Skeletal muscle tissue (tissue), 3 donors: ENCODE measurements at regions not wholly inside any gene's neighbourhood (a gene's known extent, or its start where the extent isn't known, plus 50 kb on each side); places are given as distances from the start of the nearest gene placed in this dataset.
"Not testable (repeated sequence)": the region's sequence is repeated elsewhere in the genome, so short reads cannot be mapped to it uniquely, and the experiment has no call there.

Experiments
- H3K27ac ChIP-seq: one replicate; pipeline ENCODE4 v1.7.0; 2013; ENCODE audit warnings: mild to moderate bottlenecking, low read depth, low read length, inconsistent platforms
- H3K27me3 ChIP-seq, 3 donors: one replicate each; pipeline ENCODE4 v1.7.0; 2013; ENCODE audit warnings: low read length in 3 of 3; ENCODE audit not compliant: control insufficient read depth in 3 of 3, insufficient read depth in 3 of 3
- H3K36me3 ChIP-seq, 3 donors: one replicate each; pipeline ENCODE4 v1.7.0; 2013; ENCODE audit warnings: low read length in 3 of 3; ENCODE audit not compliant: control insufficient read depth in 3 of 3, insufficient read depth in 3 of 3
- H3K4me1 ChIP-seq, 3 donors: one replicate each; pipeline ENCODE4 v1.7.0; 2013; ENCODE audit warnings: low read length in 3 of 3, mild to moderate bottlenecking in 3 of 3; ENCODE audit not compliant: control insufficient read depth in 3 of 3, insufficient read depth in 3 of 3
- H3K4me3 ChIP-seq, 3 donors: one replicate each; pipeline ENCODE4 v1.7.0; 2013; ENCODE audit warnings: low read length in 3 of 3
- H3K9ac ChIP-seq, 3 donors: one replicate each; pipeline ENCODE4 v1.7.0; 2013; ENCODE audit warnings: low read length in 3 of 3, mild to moderate bottlenecking in 3 of 3, moderate library complexity in 2 of 3, low read depth in 1 of 3
- H3K9me3 ChIP-seq, 3 donors: one replicate each; pipeline ENCODE4 v1.7.0; 2013; ENCODE audit warnings: low read length in 3 of 3; ENCODE audit not compliant: control insufficient read depth in 3 of 3
- donor health status: Osteomylitis.

DNA sequence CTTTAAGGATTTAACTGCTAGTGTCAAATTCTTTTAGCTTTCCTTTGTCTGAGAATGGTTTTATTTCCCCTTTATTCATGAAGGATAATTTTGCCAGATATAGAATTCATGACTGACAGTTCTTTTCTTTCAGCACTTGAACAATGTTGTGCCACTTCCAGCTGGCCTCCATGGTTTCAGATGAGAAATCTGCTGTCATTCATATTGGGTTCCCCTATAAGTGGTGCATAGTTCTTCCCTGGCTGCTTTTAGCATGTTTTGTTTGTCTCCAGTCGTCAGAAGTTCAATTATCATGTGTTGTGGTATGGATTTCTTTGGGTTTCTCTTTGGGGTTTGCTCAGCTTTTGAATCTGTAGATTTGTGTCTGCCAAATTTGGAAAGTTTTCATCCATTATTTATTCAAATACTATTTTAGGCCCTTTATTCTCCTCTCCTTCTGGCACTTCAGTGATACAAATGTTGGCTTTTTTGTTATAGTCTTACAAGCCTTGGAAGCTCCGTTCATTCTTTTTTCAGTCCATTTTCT is 76.3 kb upstream of the TGM3 start:
- no peak overlapping the region for H3K9ac ChIP-seq
- no peaks in the 10 kb centered on the region for H3K36me3 ChIP-seq
- H3K4me1 ChIP-seq, result no peaks in the 10 kb centered on the region

DNA sequence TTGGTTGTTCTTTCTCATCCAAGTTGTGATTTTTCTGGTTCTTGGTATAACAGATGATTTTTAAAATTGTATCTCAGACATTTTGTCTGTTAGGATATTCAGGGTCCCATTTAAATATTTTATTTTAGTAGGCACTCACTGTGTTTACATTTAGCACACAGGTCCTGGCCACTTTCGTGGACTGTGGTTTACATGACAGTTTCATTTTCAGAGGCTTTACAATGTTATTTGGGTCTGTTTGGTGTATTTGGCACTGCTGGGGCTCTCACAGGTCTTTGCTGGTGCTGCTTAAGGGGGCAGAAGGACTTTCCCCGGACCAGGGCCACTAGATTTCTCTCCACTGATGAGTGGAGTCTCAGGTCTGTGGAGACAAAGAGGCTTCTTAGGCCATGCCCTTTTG is 75.5 kb upstream of the TGM3 start:
- no peaks in the 10 kb centered on the region for H3K36me3 ChIP-seq
- no peak overlapping the region for H3K9ac ChIP-seq
- H3K9me3 ChIP-seq, result no peaks in the 10 kb centered on the region
- no peak overlapping the region for H3K4me3 ChIP-seq
- no peak overlapping the region for H3K27ac ChIP-seq
- H3K4me1 ChIP-seq, result no peaks in the 10 kb centered on the region
- H3K27me3 ChIP-seq, result peaks cover 0 to 5% (median 0%) of the 10 kb centered on the region in 3 donors

More for the DNA sequence above, 76.3 kb upstream of the TGM3 start:
- Histone ChIP-seq H3K4me3 (no peak overlapping the region), H3K27ac (no peak overlapping the region), H3K27me3 (peaks cover 0 to 5% (median 0%) of the 10 kb centered on the region in 3 donors), H3K9me3 (no peaks in the 10 kb centered on the region)

DNA sequence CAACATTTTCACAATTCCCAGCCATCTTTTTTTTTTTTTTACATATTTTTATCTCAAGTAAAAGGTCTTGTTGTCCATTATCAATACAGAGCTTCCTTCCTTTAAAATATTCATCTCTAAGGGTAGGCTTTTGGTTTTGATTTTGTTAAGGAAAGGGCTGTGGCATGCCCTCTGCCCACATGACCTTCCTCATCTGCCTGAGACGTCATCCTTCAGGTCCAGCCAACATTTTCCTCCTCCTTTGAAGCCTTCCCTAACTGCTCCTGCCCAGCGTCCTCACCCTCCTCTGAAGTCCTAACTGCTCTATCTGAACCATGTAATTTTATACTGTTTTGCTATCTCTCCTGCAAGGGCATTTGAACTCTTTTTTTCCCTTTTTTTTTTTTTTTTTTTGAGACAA is 73.9 kb upstream of the TGM3 start:
- H3K27ac ChIP-seq, result no peak overlapping the region
- H3K9me3 ChIP-seq, result no peaks in the 10 kb centered on the region
- H3K27me3 ChIP-seq, result no peaks in the 10 kb centered on the region
- no peak overlapping the region for H3K4me3 ChIP-seq
- no peaks in the 10 kb centered on the region for H3K4me1 ChIP-seq
- H3K9ac ChIP-seq, result no peak overlapping the region
- no peaks in the 10 kb centered on the region for H3K36me3 ChIP-seq

- H3K9me3 ChIP-seq, result no peaks in the 10 kb centered on the region
These were observed 72.0 kb upstream of the TGM3 start for GRCh38 chr20:2223558-2224367.

DNA sequence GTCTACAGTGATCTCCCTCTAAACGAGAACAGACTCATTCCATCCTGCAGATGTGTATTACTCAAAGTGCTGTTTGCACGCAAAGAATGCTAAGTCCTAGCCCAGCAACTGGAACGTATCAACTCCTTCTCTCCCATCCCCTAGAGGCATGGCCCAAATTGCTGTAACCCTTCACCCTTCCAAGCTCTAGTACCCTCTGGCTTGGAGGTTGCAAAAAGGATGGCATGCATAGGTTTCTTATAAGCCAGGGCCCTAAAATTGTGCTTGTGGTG is 71.5 kb upstream of the TGM3 start:
- H3K9ac ChIP-seq, result no peak overlapping the region
- no peaks in the 10 kb centered on the region for H3K36me3 ChIP-seq
- no peak overlapping the region for H3K27ac ChIP-seq
- no peaks in the 10 kb centered on the region for H3K9me3 ChIP-seq
- no peaks in the 10 kb centered on the region for H3K27me3 ChIP-seq
- H3K4me1 ChIP-seq, result no peaks in the 10 kb centered on the region
- H3K4me3 ChIP-seq, result no peak overlapping the region

More at GRCh38 chr20:2223558-2224367, 72.0 kb upstream of the TGM3 start:
- H3K27ac ChIP-seq, result no peak overlapping the region
- H3K36me3 ChIP-seq, result no peaks in the 10 kb centered on the region
- H3K4me1 ChIP-seq, result no peaks in the 10 kb centered on the region
- H3K4me3 ChIP-seq, result no peak overlapping the region
- H3K27me3 ChIP-seq, result no peaks in the 10 kb centered on the region
- no peak overlapping the region for H3K9ac ChIP-seq

- not testable (repeated sequence) for H3K27me3 ChIP-seq, H3K9me3 ChIP-seq, H3K4me1 ChIP-seq, H3K27ac ChIP-seq, H3K9ac ChIP-seq, H3K36me3 ChIP-seq, H3K4me3 ChIP-seq
These were observed 68.5 kb upstream of the TGM3 start for GRCh38 chr20:2227285-2227684.

DNA sequence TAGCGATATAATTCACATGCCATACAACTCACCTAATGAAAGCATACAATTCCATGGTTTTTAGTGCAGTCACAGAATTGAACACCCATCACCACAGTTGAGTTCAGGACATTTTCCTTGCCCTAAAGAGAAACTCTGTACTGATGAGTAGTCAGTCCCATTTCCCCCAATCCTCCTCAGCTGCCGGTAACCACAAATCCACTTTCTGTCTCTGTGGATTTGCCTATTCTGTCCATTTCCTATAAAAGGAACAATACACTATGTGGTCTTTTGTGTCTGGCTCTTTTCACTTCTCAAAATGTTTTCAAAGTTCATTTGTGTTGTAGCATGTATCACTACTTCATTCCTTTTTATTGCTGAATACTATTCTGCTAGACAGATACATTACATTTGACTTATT is 67.9 kb upstream of the TGM3 start:
- no peaks in the 10 kb centered on the region for H3K4me1 ChIP-seq
- no peak overlapping the region for H3K9ac ChIP-seq
- H3K36me3 ChIP-seq, result no peaks in the 10 kb centered on the region
- no peak overlapping the region for H3K4me3 ChIP-seq
- no peaks in the 10 kb centered on the region for H3K27me3 ChIP-seq
- no peaks in the 10 kb centered on the region for H3K9me3 ChIP-seq
- no peak overlapping the region for H3K27ac ChIP-seq

- H3K4me3 ChIP-seq, result no peak overlapping the region
- no peaks in the 10 kb centered on the region for H3K9me3 ChIP-seq
- no peak overlapping the region for H3K9ac ChIP-seq
- H3K27me3 ChIP-seq, result no peaks in the 10 kb centered on the region
- no peaks in the 10 kb centered on the region for H3K4me1 ChIP-seq
- H3K36me3 ChIP-seq, result no peaks in the 10 kb centered on the region
- no peak overlapping the region for H3K27ac ChIP-seq
These were observed 66.9 kb upstream of the TGM3 start for GRCh38 chr20:2228926-2229325.

DNA sequence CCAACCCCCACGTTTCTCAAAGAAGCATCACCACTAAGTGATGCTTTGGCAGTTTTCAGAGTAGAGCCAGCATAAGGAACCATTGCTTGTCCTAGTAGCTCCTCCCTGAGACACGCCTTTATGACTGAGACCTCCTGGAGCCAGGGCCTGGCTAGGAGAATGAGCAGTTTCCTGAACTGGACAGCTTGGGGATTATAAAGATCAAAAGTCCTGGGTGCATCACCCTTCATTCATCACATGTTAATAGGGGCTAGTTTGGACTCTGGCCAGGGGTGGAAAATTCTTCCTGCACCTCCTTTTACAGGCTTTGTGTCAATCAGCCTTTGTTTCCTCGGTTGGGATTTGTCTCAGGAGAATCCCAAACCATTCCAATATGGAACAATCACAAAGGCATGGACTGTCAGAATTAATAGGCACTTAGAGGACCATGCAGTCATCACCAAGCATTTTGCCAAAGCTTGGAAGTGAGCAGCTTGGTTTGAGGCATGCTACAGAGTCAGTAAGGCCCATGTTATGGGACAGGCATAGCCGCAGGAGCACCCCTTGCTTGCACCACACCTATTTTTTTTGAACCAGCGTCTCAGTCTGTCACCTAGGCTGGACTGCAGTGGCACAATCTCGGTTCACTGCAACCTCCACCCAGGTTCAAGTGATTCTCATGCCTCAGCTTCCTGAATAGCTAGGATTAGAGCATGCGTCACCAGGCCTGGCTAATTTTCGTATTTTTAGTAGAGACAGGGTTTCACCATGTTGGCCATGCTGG is 64.9 kb upstream of the TGM3 start:
- no peaks in the 10 kb centered on the region for H3K27me3 ChIP-seq
- no peaks in the 10 kb centered on the region for H3K9me3 ChIP-seq
- no peaks in the 10 kb centered on the region for H3K4me1 ChIP-seq

DNA sequence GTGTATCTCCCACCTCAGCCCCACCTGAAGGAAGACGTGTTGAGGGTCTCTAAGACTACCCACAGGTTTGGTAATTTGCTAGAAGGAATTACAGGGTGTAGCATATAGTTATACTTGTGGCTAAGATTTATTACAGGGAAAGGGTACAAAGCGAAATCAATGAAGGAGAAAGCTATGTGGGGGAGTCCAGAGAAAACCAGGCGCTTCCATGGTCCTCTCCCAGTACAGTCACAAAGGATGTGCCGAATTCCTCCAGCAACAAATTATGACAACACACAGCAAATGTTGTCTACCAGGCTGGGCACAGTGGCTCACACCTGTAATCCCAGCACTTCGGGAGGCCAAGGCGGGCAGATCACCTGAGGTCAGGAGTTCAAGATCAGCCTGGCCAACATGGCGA is 64.1 kb upstream of the TGM3 start:
- peaks cover 2 to 4% (median 3%) of the 10 kb centered on the region in 3 donors for H3K4me1 ChIP-seq
- H3K4me3 ChIP-seq, result no peak overlapping the region
- no peak overlapping the region for H3K27ac ChIP-seq
- no peaks in the 10 kb centered on the region for H3K27me3 ChIP-seq
- no peaks in the 10 kb centered on the region for H3K9me3 ChIP-seq
- H3K9ac ChIP-seq, result no peak overlapping the region
- H3K36me3 ChIP-seq, result no peaks in the 10 kb centered on the region

More for the DNA sequence above, 64.9 kb upstream of the TGM3 start:
- H3K36me3 ChIP-seq, result no peaks in the 10 kb centered on the region
- no peak overlapping the region for H3K27ac ChIP-seq
- H3K4me3 ChIP-seq, result no peak overlapping the region
- no peak overlapping the region for H3K9ac ChIP-seq
